Natural killer cell (primary cell): ENCODE measurements at regions not wholly inside any gene's neighbourhood (a gene's known extent, or its start where the extent isn't known, plus 50 kb on each side); places are given as distances from the start of the nearest gene placed in this dataset.

Experiments used
- ATAC-seq, 3 donors: fragments of 150-1000 bp in 2 of 3; fragments of 200-7000 bp in 1 of 3; cut with Tn5 transposase; 1 replicate in 1 of 3; 2 replicates in 2 of 3; pipeline ENCODE4 v1.10.0; 2021; ENCODE audit warnings: mild to moderate bottlenecking in 2 of 3, moderate library complexity in 2 of 3
- DNase-seq, 2 donors: peaks; one replicate each; pipeline versions ENCODE4 v3.0.0 to v3.0.0-alpha.2; 2013 to 2021; ENCODE audit warnings: mixed read lengths in 1 of 2
- H3K27ac ChIP-seq: one replicate; pipeline ENCODE4 v1.5.1; 2013; ENCODE audit warnings: mild to moderate bottlenecking, low read length
- H3K27me3 ChIP-seq: one replicate; pipeline ENCODE4 v1.6.1; 2013; ENCODE audit warnings: low read length; ENCODE audit not compliant: control insufficient read depth, insufficient read depth
- H3K36me3 ChIP-seq: one replicate; pipeline ENCODE4 v1.6.1; 2013; ENCODE audit warnings: low read length; ENCODE audit not compliant: control insufficient read depth, insufficient read depth
- H3K4me1 ChIP-seq: one replicate; pipeline ENCODE4 v1.6.1; 2013; ENCODE audit warnings: low read length; ENCODE audit not compliant: control insufficient read depth, insufficient read depth
- H3K4me3 ChIP-seq: one replicate; pipeline ENCODE4 v1.5.1; 2013; ENCODE audit warnings: low read length
- H3K9me3 ChIP-seq: one replicate; pipeline ENCODE4 v1.6.1; 2013; ENCODE audit warnings: low read length; ENCODE audit not compliant: control insufficient read depth, insufficient read depth
- H3K27ac Mint-ChIP-seq, 2 donors: one replicate each; pipeline ENCODE4 v1.8.0; 2022; ENCODE audit warnings: mild to moderate bottlenecking in 2 of 2, mixed read lengths in 2 of 2, moderate library complexity in 1 of 2
- H3K27me3 Mint-ChIP-seq, 2 donors: one replicate each; pipeline ENCODE4 v1.8.0; 2022; ENCODE audit warnings: low read depth in 2 of 2, mixed read lengths in 2 of 2
- H3K36me3 Mint-ChIP-seq: one replicate; pipeline ENCODE4 v1.8.0; 2022; ENCODE audit warnings: mixed read lengths
- H3K4me1 Mint-ChIP-seq, 2 donors: one replicate each; pipeline ENCODE4 v1.8.0; 2022; ENCODE audit warnings: mixed read lengths in 2 of 2
- H3K4me3 Mint-ChIP-seq: one replicate; pipeline ENCODE4 v1.8.0; 2022; ENCODE audit warnings: mild to moderate bottlenecking, moderate library complexity, mixed read lengths
- H3K9me3 Mint-ChIP-seq, 2 donors: one replicate each; pipeline ENCODE4 v1.8.0; 2022; ENCODE audit warnings: mixed read lengths in 2 of 2
- CTCF ChIP-seq: fragments of 200-600 bp; IDR thresholded peaks from one replicate; pipeline ENCODE4 v1.8.0; 2022; ENCODE audit warnings: antibody characterized with exemption
- WGBS: methylation state at CpG from one replicate; pipeline ENCODE4 v1.1.7; 2013; ENCODE audit warnings: missing lambda C conversion rate; ENCODE audit not compliant: insufficient coverage; 5-methylcytosine and 5-hydroxymethylcytosine counted together
- intact Hi-C: fragments of 100-400 bp; cut with micrococcal nuclease; formaldehyde crosslinking; loops from one replicate; pipeline ENCODE4 v1.14.2; 2022

GRCh38 chr11:11209967-11210366 is 143.1 kb downstream of the CSNK2A3 start:
- Histone ChIP-seq H3K4me3 (no peak overlapping the region), H3K27me3 (no peaks in the 10 kb centered on the region), H3K4me1 (no peaks in the 10 kb centered on the region), H3K27ac (no peak overlapping the region), H3K36me3 (no peaks in the 10 kb centered on the region), H3K9me3 (no peaks in the 10 kb centered on the region)
- ATAC-seq (no peak), DNase-seq (no peak)
- intact Hi-C loops, result no loop called here
- no peak overlapping the region for H3K4me3 Mint-ChIP-seq
- H3K9me3 Mint-ChIP-seq, result no peaks in the 10 kb centered on the region
- H3K27me3 Mint-ChIP-seq, result peaks cover 8 to 14% of the 10 kb centered on the region in 2 donors
- H3K27ac Mint-ChIP-seq, result no peak overlapping the region
- no peaks in the 10 kb centered on the region for H3K36me3 Mint-ChIP-seq
- WGBS, result 69% methylated on average over 1 of the region's 2 CpGs
- no peak for TF ChIP-seq CTCF
- H3K4me1 Mint-ChIP-seq, result no peaks in the 10 kb centered on the region

GRCh38 chr11:11208994-11209393 is 144.1 kb downstream of the CSNK2A3 start:
- Histone ChIP-seq H3K9me3 (no peaks in the 10 kb centered on the region), H3K36me3 (no peaks in the 10 kb centered on the region), H3K4me3 (no peak overlapping the region), H3K4me1 (no peaks in the 10 kb centered on the region), H3K27me3 (no peaks in the 10 kb centered on the region), H3K27ac (no peak overlapping the region)
- DNase-seq (no peak), ATAC-seq (no peak)
- Mint-ChIP-seq H3K27ac (no peak overlapping the region), H3K9me3 (no peaks in the 10 kb centered on the region), H3K36me3 (no peaks in the 10 kb centered on the region), H3K27me3 (peaks cover 13 to 20% of the 10 kb centered on the region in 2 donors), H3K4me1 (no peaks in the 10 kb centered on the region), H3K4me3 (no peak overlapping the region)
- no peak for TF ChIP-seq CTCF
- 88% methylated on average over 4 of the region's 4 CpGs for WGBS
- intact Hi-C loops, result no loop called here

- Mint-ChIP-seq H3K9me3 (no peaks in the 10 kb centered on the region), H3K4me3 (no peak overlapping the region), H3K27ac (no peak overlapping the region), H3K4me1 (no peaks in the 10 kb centered on the region), H3K36me3 (no peaks in the 10 kb centered on the region), H3K27me3 (peaks cover 13 to 31% of the 10 kb centered on the region in 2 donors)
- no peak for TF ChIP-seq CTCF
- WGBS, result 85% methylated on average over 3 of the region's 3 CpGs
- Histone ChIP-seq H3K4me1 (no peaks in the 10 kb centered on the region), H3K27me3 (no peaks in the 10 kb centered on the region), H3K36me3 (no peaks in the 10 kb centered on the region), H3K27ac (no peak overlapping the region), H3K4me3 (no peak overlapping the region), H3K9me3 (no peaks in the 10 kb centered on the region)
- peak in 1 of 2 donors; percentile 21 for DNase-seq
- intact Hi-C loops, result no loop called here
- ATAC-seq, result no peak
Measured at GRCh38 chr11:11207428-11207827, 145.6 kb downstream of the CSNK2A3 start.

- H3K36me3 ChIP-seq, result no peaks in the 10 kb centered on the region
- no peak for DNase-seq
- no peak overlapping the region for H3K27ac ChIP-seq
- H3K4me1 ChIP-seq, result no peaks in the 10 kb centered on the region
- no peak overlapping the region for H3K4me3 Mint-ChIP-seq
- WGBS, result 89% methylated on average over 7 of the region's 7 CpGs
- intact Hi-C loops, result no loop called here
- H3K27me3 ChIP-seq, result no peaks in the 10 kb centered on the region
- no peaks in the 10 kb centered on the region for H3K9me3 ChIP-seq
- H3K27me3 Mint-ChIP-seq, result peaks cover 18 to 40% of the 10 kb centered on the region in 2 donors
- TF ChIP-seq CTCF, result no peak
- H3K27ac Mint-ChIP-seq, result no peak overlapping the region
- no peaks in the 10 kb centered on the region for H3K9me3 Mint-ChIP-seq
- H3K4me3 ChIP-seq, result no peak overlapping the region
- no peaks in the 10 kb centered on the region for H3K4me1 Mint-ChIP-seq
- H3K36me3 Mint-ChIP-seq, result no peaks in the 10 kb centered on the region
- ATAC-seq, result no peak
Measured at GRCh38 chr11:11206484-11206883, 146.6 kb downstream of the CSNK2A3 start.
